HepG2 (cell line): ENCODE measurements at regions not wholly inside any gene's neighbourhood (a gene's known extent, or its start where the extent isn't known, plus 50 kb on each side); places are given as distances from the start of the nearest gene placed in this dataset.

Experiments
- ATAC-seq: fragments of 200-7000 bp; cut with Tn5 transposase; 3 replicates; pipeline ENCODE4 v1.9.1; 2020; ENCODE audit warnings: mild to moderate bottlenecking, moderate library complexity
- BruUV-seq: library from RNA; stranded (reverse); fragments of 400-500 nt; replicated peaks from 2 replicates; lab custom pipeline; 2021; lab: Mats Ljungman, UMichigan
- CTCF ChIA-PET: fragments of 300-600 bp; formaldehyde crosslinking; extraction: SDS; loops from one replicate; lab custom pipeline; 2021; ENCODE audit warnings: low total read pairs, inconsistent platforms, low intra/inter-chr PET ratio; lab: Yijun Ruan, JAX
- POLR2A ChIA-PET: fragments of 350-600 bp; sonication (Branson Sonifier 250); formaldehyde crosslinking; loops from one replicate; lab custom pipeline; 2020; ENCODE audit warnings: antibody characterized with exemption, inconsistent platforms; lab: Yijun Ruan, JAX
- DNase-seq: peaks from one replicate; pipeline ENCODE4 v3.0.0-alpha.2; 2015; ENCODE audit warnings: low spot score
- FAIRE-seq: peaks from 3 replicates; lab custom pipeline; 2011; peaks lifted over from hg19 to GRCh38; lab: Jason Lieb, UNC
- H2AFZ ChIP-seq: one replicate; pipeline ENCODE4 v1.6.1; 2011; ENCODE audit warnings: low read length, inconsistent platforms
- H3K27ac ChIP-seq: fragments of 300-600 bp; 3 replicates; pipeline ENCODE4 v1.8.0; 2011; ENCODE audit warnings: mixed run types, mild to moderate bottlenecking, mixed read lengths, low read length, inconsistent platforms; ENCODE audit not compliant: insufficient read depth; ENCODE audit errors: extremely low read length
- H3K27me3 ChIP-seq, 2 experiments: fragments of 200-600 bp in 1 of 2; 2 replicates in 1 of 2; 3 replicates in 1 of 2; pipeline versions ENCODE4 v1.6.0 to v1.8.0; 2011; ENCODE audit warnings: low read length in 2 of 2, mild to moderate bottlenecking in 2 of 2, moderate library complexity in 2 of 2, inconsistent platforms in 1 of 2; ENCODE audit not compliant: insufficient read depth in 2 of 2, control insufficient read depth in 1 of 2
- H3K36me3 ChIP-seq, 2 experiments: fragments of 200-600 bp in 1 of 2; replicated peaks in 1 of 2; 2 replicates in 1 of 2; 3 replicates in 1 of 2; pipeline versions ENCODE4 v1.5.1 to v1.8.0; 2011; ENCODE audit warnings: low read length in 2 of 2, inconsistent platforms in 1 of 2; ENCODE audit not compliant: insufficient read depth in 2 of 2, control insufficient read depth in 1 of 2
- H3K4me1 ChIP-seq: 2 replicates; pipeline ENCODE4 v1.5.1; 2012; ENCODE audit warnings: low read length, inconsistent platforms; ENCODE audit not compliant: insufficient read depth
- H3K4me2 ChIP-seq: 2 replicates; pipeline ENCODE4 v1.6.0; 2011; ENCODE audit warnings: low read depth, low read length, inconsistent platforms
- H3K4me3 ChIP-seq, 3 experiments: fragments of 200-600 bp in 1 of 3; sonication (generic), shearing (Covaris generic) in 1 of 3; replicated peaks in 1 of 3; 2 replicates each; pipeline ENCODE4 v1.5.1; 2011 to 2016; ENCODE audit warnings: low read length in 3 of 3, inconsistent platforms in 2 of 3, low read depth in 2 of 3, mild to moderate bottlenecking in 2 of 3, control low read depth in 1 of 3, mixed read lengths in 1 of 3; ENCODE audit not compliant: insufficient read depth in 1 of 3
- H3K79me2 ChIP-seq: one replicate; pipeline ENCODE4 v1.6.1; 2011; ENCODE audit warnings: low read length, inconsistent platforms; ENCODE audit not compliant: insufficient read depth
- H3K9ac ChIP-seq: 2 replicates; pipeline ENCODE4 v1.6.0; 2011; ENCODE audit warnings: mild to moderate bottlenecking, low read depth, low read length, inconsistent platforms; ENCODE audit not compliant: insufficient read depth
- H3K9me3 ChIP-seq: 2 replicates; pipeline ENCODE4 v1.5.1; 2012; ENCODE audit warnings: mild to moderate bottlenecking, low read length
- H4K20me1 ChIP-seq: 2 replicates; pipeline ENCODE4 v1.6.0; 2011; ENCODE audit warnings: inconsistent platforms, mild to moderate bottlenecking, low read length, moderate library complexity; ENCODE audit not compliant: insufficient read depth
- CBX2 ChIP-seq, 2 experiments: fragments of 200-600 bp in 1 of 2; sonication (generic); formaldehyde crosslinking in 1 of 2; IDR thresholded peaks; 2 replicates each; pipeline versions ENCODE4 v1.7.0 to v1.8.1; 2018 to 2022; ENCODE audit warnings: low read depth in 2 of 2, low read length in 1 of 2, mild to moderate bottlenecking in 1 of 2, missing genetic modification reagents in 1 of 2
- ETV5 ChIP-seq: IDR thresholded peaks from 2 replicates; pipeline ENCODE4 v1.6.1; 2018; ENCODE audit warnings: missing biosample characterization, missing genetic modification reagents, inconsistent platforms, borderline replicate concordance
- FOXK2 ChIP-seq: fragments of 450-650 bp; IDR thresholded peaks from 2 replicates; pipeline ENCODE4 v1.6.1; 2016
- GTF2F1 ChIP-seq: fragments of 150-350 bp; IDR thresholded peaks from 2 replicates; pipeline ENCODE4 v1.6.1; 2014; ENCODE audit warnings: low read length
- HES4 ChIP-seq: sonication (generic); formaldehyde crosslinking; IDR thresholded peaks from 2 replicates; pipeline ENCODE4 v1.9.0; 2021; ENCODE audit warnings: mild to moderate bottlenecking, missing genetic modification reagents, borderline replicate concordance
- MAFF ChIP-seq: IDR thresholded peaks from 2 replicates; pipeline ENCODE4 v1.6.1; 2011; ENCODE audit warnings: low read depth, low read length, improper control_type of control experiment
- MLLT10 ChIP-seq: sonication (generic); formaldehyde crosslinking; IDR thresholded peaks from 2 replicates; pipeline ENCODE4 v1.4.0; 2020; ENCODE audit warnings: missing genetic modification reagents
- SATB2 ChIP-seq: sonication (generic); formaldehyde crosslinking; IDR thresholded peaks from 2 replicates; pipeline ENCODE4 v1.5.0; 2020; ENCODE audit warnings: missing genetic modification reagents
- TOPORS ChIP-seq: sonication (generic); formaldehyde crosslinking; IDR thresholded peaks from 2 replicates; pipeline ENCODE4 v1.8.0; 2023; ENCODE audit warnings: mild to moderate bottlenecking, missing genetic modification reagents
- ZFP1 ChIP-seq: IDR thresholded peaks from 2 replicates; pipeline ENCODE4 v1.6.1; 2016
- ZFP37 ChIP-seq: sonication (generic); formaldehyde crosslinking; IDR thresholded peaks from 2 replicates; pipeline ENCODE4 v1.4.0; 2020; ENCODE audit warnings: missing genetic modification reagents, borderline replicate concordance
- ZFY ChIP-seq: sonication (generic); formaldehyde crosslinking; IDR thresholded peaks from 2 replicates; pipeline ENCODE4 v1.4.0; 2020; ENCODE audit warnings: missing genetic modification reagents
- ZNF230 ChIP-seq: sonication (generic); formaldehyde crosslinking; IDR thresholded peaks from 2 replicates; pipeline ENCODE4 v1.4.0; 2020; ENCODE audit warnings: mild to moderate bottlenecking, missing genetic modification reagents
- WGBS: methylation state at CpG from one replicate; pipeline ENCODE4 v1.1.6; 2017; ENCODE audit warnings: low lambda C conversion rate; 5-methylcytosine and 5-hydroxymethylcytosine counted together
- in situ Hi-C: cut with HindIII; loops from 2 replicates; pipeline ENCODE4 v1.10.0; 2017; ENCODE audit warnings: low pct_unique_long_range_greater_than_20kb; ENCODE audit not compliant: extremely low pct_ligation_motif_present
- intact Hi-C: fragments of 100-400 bp; cut with micrococcal nuclease; formaldehyde crosslinking; loops from one replicate; pipeline ENCODE4 v1.10.0; 2022; ENCODE audit not compliant: unreplicated experiment
- TF ChIP-seq, protein P1 (sequence below): sonication (generic); formaldehyde crosslinking; IDR thresholded peaks from 2 replicates; pipeline ENCODE4 v1.4.0; 2020; ENCODE audit warnings: missing genetic modification reagents, borderline replicate concordance
- TF ChIP-seq, protein P2 (sequence below): sonication (generic); formaldehyde crosslinking; IDR thresholded peaks from 2 replicates; pipeline ENCODE4 v1.8.1; 2023; ENCODE audit warnings: missing genetic modification reagents, inconsistent platforms, borderline replicate concordance
- TF ChIP-seq, protein P3 (sequence below): IDR thresholded peaks from 2 replicates; pipeline ENCODE4 v1.6.1; 2016; ENCODE audit warnings: mild to moderate bottlenecking, missing biosample characterization, missing genetic modification reagents
- TF ChIP-seq, protein P4 (sequence below): sonication (generic); formaldehyde crosslinking; conservative IDR thresholded peaks from 2 replicates; pipeline ENCODE4 v1.8.1; 2023; ENCODE audit warnings: missing genetic modification reagents

DNA sequence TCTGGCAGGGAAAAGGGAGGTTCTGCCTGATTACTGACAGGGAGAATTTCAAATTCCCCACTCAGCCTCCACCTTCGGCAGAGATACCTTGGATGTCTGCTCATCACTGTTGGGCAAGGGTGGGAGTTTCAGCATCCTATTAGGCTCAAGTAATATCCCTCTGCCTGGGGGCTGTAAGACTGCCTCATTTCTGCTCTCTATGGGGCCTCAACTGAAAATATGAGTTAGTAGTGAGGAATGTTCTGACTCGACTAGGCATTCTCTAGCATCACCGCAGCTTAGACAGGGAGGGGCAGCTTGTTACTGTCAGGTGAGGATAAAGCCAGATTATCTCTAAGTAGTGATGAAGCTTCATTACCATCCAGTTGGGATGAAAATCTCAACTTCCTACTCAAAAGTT lies 87.7 kb upstream of the LRP1B start:
- no peaks in the 10 kb centered on the region for H3K9me3 ChIP-seq
- no peaks in the 10 kb centered on the region for H4K20me1 ChIP-seq
- no peaks in the 10 kb centered on the region for H3K27me3 ChIP-seq
- ATAC-seq (no peak), DNase-seq (no peak)
- no peaks in the 10 kb centered on the region for H3K36me3 ChIP-seq
- no peak overlapping the region for H3K27ac ChIP-seq
- whole genome bisulfite sequencing = 0% methylated on average over 3 of the region's 3 CpGs
- POLR2A ChIA-PET = no interaction called here
- H2AFZ ChIP-seq = no peak overlapping the region
- H3K9ac ChIP-seq = no peak overlapping the region
- TF ChIP-seq MAFF (no peak), ZFY (no peak), ZFP37 (CRISPR knock-in tag) (no peak), CBX2 (IDR thresholded peaks at IDR 0.05; ENCODE audit: low read depth, low read length) (no peak), CBX2 (CRISPR knock-in tag; IDR thresholded peaks at IDR 0.05; ENCODE audit: low read depth) (no peak), ZNF230 (CRISPR knock-in tag) (no peak), GTF2F1 (no peak), MLLT10 (no peak), HES4 (no peak), ETV5 (CRISPR knock-in tag) (no peak), FOXK2 (no peak), ZFP1 (no peak), SATB2 (CRISPR knock-in tag) (no peak), TOPORS (CRISPR knock-in tag) (no peak)
- TF ChIP-seq, protein P1, sequence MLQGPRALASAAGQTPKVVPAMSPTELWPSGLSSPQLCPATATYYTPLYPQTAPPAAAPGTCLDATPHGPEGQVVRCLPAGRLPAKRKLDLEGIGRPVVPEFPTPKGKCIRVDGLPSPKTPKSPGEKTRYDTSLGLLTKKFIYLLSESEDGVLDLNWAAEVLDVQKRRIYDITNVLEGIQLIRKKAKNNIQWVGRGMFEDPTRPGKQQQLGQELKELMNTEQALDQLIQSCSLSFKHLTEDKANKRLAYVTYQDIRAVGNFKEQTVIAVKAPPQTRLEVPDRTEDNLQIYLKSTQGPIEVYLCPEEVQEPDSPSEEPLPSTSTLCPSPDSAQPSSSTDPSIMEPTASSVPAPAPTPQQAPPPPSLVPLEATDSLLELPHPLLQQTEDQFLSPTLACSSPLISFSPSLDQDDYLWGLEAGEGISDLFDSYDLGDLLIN (CRISPR knock-in tag) = no peak
- TF ChIP-seq, protein P2, sequence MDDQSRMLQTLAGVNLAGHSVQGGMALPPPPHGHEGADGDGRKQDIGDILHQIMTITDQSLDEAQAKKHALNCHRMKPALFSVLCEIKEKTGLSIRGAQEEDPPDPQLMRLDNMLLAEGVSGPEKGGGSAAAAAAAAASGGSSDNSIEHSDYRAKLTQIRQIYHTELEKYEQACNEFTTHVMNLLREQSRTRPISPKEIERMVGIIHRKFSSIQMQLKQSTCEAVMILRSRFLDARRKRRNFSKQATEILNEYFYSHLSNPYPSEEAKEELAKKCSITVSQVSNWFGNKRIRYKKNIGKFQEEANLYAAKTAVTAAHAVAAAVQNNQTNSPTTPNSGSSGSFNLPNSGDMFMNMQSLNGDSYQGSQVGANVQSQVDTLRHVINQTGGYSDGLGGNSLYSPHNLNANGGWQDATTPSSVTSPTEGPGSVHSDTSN (CRISPR knock-in tag) = no peak
- TF ChIP-seq, protein P3, sequence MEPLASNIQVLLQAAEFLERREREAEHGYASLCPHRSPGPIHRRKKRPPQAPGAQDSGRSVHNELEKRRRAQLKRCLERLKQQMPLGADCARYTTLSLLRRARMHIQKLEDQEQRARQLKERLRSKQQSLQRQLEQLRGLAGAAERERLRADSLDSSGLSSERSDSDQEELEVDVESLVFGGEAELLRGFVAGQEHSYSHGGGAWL (CRISPR knock-in tag) = no peak
- TF ChIP-seq, protein P4, sequence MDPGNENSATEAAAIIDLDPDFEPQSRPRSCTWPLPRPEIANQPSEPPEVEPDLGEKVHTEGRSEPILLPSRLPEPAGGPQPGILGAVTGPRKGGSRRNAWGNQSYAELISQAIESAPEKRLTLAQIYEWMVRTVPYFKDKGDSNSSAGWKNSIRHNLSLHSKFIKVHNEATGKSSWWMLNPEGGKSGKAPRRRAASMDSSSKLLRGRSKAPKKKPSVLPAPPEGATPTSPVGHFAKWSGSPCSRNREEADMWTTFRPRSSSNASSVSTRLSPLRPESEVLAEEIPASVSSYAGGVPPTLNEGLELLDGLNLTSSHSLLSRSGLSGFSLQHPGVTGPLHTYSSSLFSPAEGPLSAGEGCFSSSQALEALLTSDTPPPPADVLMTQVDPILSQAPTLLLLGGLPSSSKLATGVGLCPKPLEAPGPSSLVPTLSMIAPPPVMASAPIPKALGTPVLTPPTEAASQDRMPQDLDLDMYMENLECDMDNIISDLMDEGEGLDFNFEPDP (CRISPR knock-in tag) = no peak
- TF ChIP-seq, all 625 proteins: peak for 0
- H3K4me1 ChIP-seq = no peaks in the 10 kb centered on the region
- H3K79me2 ChIP-seq = no peaks in the 10 kb centered on the region
- FAIRE-seq = no peak
- no TSS peak for BruUV-seq
- CTCF ChIA-PET = no interaction called here
- H3K4me2 ChIP-seq = no peak overlapping the region
- intact Hi-C loops = no loop called here
- no peak overlapping the region for H3K4me3 ChIP-seq
- in situ Hi-C loops = no loop called here
